ENCODE measurements at regions not wholly inside any gene's neighbourhood (a gene's known extent, or its start where the extent isn't known, plus 50 kb on each side); places are given as distances from the start of the nearest gene placed in this dataset.

GRCh38 chr9:73219985-73220626 is 68.4 kb downstream of the ANXA1 start:
- Mint-ChIP-seq H3K4me3 (no peak overlapping the region), H3K27ac (no peak overlapping the region), H3K9me3 (no peaks in the 10 kb centered on the region), H3K27me3 (peaks cover 60% of the 10 kb centered on the region), H3K36me3 (ENCODE audit: low read depth) (no peaks in the 10 kb centered on the region), H3K4me1 (ENCODE audit: low read depth) (no peaks in the 10 kb centered on the region)
- intact Hi-C loops (cut with DNase I, micrococcal nuclease), result no loop called here
- Histone ChIP-seq H3K27ac (ENCODE audit: low read depth in 1 of 2, low read length in 2 of 2) (no peak overlapping the region), H3K27me3 (ENCODE audit: control insufficient read depth in 1 of 2, insufficient read depth in 2 of 2, low read length in 2 of 2) (peaks cover 3 to 17% of the 10 kb centered on the region in 2 experiments), H3K4me3 (ENCODE audit: low read length) (no peak overlapping the region), H3K36me3 (ENCODE audit: insufficient read depth, low read length) (no peaks in the 10 kb centered on the region), H3K4me1 (ENCODE audit: insufficient read depth, low read length) (no peaks in the 10 kb centered on the region), H3K9me3 (ENCODE audit: control insufficient read depth in 1 of 2, insufficient read depth in 1 of 2, low read length in 2 of 2) (peaks cover 0 to 5% of the 10 kb centered on the region in 2 experiments)
- ChIA-PET POLR2A (no interaction called here), CTCF (no interaction called here)
- peak in 2 of 14 experiments; percentile 53 to 76 for DNase-seq
- no peak for ATAC-seq (ENCODE audit: poor library complexity)
- TF ChIP-seq CTCF (IDR thresholded peaks at IDR 0.05), result no peak

DNA sequence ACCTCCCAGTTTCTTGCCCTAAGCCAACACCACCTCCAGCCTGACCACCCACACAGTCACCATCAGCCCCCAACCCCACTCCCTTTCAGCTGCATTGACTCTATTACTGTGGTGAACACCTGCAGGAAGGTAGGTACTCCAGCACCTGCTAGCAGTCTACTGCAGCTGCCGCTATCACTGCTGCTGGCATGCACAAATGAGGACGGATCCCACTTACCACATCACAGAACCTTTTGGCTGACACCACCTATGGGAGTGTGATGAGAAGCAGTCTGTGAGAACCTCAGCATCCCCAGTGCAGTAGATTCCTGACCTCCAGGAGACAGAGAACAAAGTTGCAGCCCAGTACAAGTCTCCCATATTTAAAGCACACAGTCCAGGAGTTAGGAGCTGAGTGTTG is 71.9 kb downstream of the ANXA1 start:
- DNase-seq (no peak), ATAC-seq (ENCODE audit: poor library complexity) (no peak)
- Mint-ChIP-seq H3K4me1 (ENCODE audit: low read depth) (no peaks in the 10 kb centered on the region), H3K27ac (no peak overlapping the region), H3K27me3 (peaks cover 52% of the 10 kb centered on the region), H3K4me3 (no peak overlapping the region), H3K9me3 (no peaks in the 10 kb centered on the region), H3K36me3 (ENCODE audit: low read depth) (no peaks in the 10 kb centered on the region)
- intact Hi-C loops (cut with DNase I, micrococcal nuclease), result no loop called here
- Histone ChIP-seq H3K36me3 (ENCODE audit: insufficient read depth, low read length) (no peaks in the 10 kb centered on the region), H3K4me1 (ENCODE audit: insufficient read depth, low read length) (no peaks in the 10 kb centered on the region), H3K9me3 (ENCODE audit: control insufficient read depth in 1 of 2, insufficient read depth in 1 of 2, low read length in 2 of 2) (peaks cover 0 to 5% of the 10 kb centered on the region in 2 experiments), H3K27ac (ENCODE audit: low read depth in 1 of 2, low read length in 2 of 2) (no peak overlapping the region), H3K4me3 (ENCODE audit: low read length) (no peak overlapping the region), H3K27me3 (ENCODE audit: control insufficient read depth in 1 of 2, insufficient read depth in 2 of 2, low read length in 2 of 2) (peaks cover 3 to 17% of the 10 kb centered on the region in 2 experiments)
- ChIA-PET CTCF (no interaction called here), POLR2A (no interaction called here)
- no peak for TF ChIP-seq CTCF (IDR thresholded peaks at IDR 0.05)

DNA sequence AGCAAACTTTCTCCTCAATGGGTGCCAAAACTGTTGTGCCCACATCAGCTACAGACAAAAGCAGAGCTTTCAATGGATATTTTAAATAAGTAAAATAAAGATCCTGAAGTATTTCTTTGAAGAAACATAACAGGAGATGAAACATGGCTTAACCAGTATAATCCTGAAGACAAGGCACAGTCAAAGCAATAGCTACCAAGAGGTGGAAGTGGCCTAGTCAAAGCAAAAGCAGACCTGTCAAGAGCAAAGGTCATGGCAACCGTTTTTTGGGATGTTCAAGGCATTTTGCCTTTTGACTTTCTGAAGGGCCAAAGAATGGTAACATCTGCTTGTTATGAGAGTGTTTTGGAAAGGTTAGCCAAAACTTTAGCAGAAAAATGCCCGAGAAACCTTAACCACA is 77.9 kb downstream of the ANXA1 start:
- intact Hi-C loops (cut with DNase I, micrococcal nuclease), result no loop called here
- ATAC-seq (ENCODE audit: poor library complexity), result no peak
- Histone ChIP-seq H3K36me3 (ENCODE audit: insufficient read depth, low read length) (no peaks in the 10 kb centered on the region), H3K9me3 (ENCODE audit: control insufficient read depth in 1 of 2, insufficient read depth in 1 of 2, low read length in 2 of 2) (no peaks in the 10 kb centered on the region), H3K4me1 (ENCODE audit: insufficient read depth, low read length) (no peaks in the 10 kb centered on the region), H3K27ac (ENCODE audit: low read depth in 1 of 2, low read length in 2 of 2) (no peak overlapping the region), H3K4me3 (ENCODE audit: low read length) (no peak overlapping the region), H3K27me3 (ENCODE audit: control insufficient read depth in 1 of 2, insufficient read depth in 2 of 2, low read length in 2 of 2) (no peaks in the 10 kb centered on the region)
- DNase-seq, result no peak
- Mint-ChIP-seq H3K4me3 (no peak overlapping the region), H3K27ac (no peak overlapping the region), H3K4me1 (ENCODE audit: low read depth) (no peaks in the 10 kb centered on the region), H3K27me3 (peaks cover 12% of the 10 kb centered on the region), H3K36me3 (ENCODE audit: low read depth) (no peaks in the 10 kb centered on the region), H3K9me3 (no peaks in the 10 kb centered on the region)
- ChIA-PET POLR2A (no interaction called here), CTCF (no interaction called here)
- TF ChIP-seq CTCF (IDR thresholded peaks at IDR 0.05), result no peak

Data from CD4-positive, alpha-beta T cell (primary cell).